HG02981 (cell line): ENCODE measurements at regions not wholly inside any gene's neighbourhood (a gene's known extent, or its start where the extent isn't known, plus 50 kb on each side); places are given as distances from the start of the nearest gene placed in this dataset.
A peak's percentile ranks its signal among the peaks of the same experiment; 100 is the strongest.

Source experiments
- ATAC-seq: cut with Tn5 transposase; IDR thresholded peaks from one replicate; pipeline ENCODE4 v1.9.1; 2021; ENCODE audit warnings: mild to moderate bottlenecking, moderate library complexity; ENCODE audit not compliant: unreplicated experiment

DNA sequence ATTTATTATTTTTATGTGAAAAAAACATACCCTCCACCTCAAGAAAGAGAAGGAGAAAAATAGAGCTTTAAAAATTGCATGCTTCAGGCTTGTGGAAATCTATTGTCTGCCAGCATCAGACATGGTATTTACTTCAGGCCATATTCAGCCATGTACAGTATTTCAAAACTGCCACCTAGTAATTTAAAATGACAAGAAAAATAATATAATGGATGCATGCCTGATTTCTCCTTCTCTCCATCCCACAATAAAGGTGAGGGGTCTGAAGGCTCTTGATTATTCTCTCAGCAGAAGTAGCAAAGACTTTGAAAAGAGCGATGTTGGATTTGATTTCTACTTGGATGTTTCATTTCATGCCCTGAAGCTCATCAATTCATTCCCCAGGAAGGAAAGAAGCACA, 250.7 kb downstream of the TBC1D4 start:
- ATAC-seq, result no peak

DNA sequence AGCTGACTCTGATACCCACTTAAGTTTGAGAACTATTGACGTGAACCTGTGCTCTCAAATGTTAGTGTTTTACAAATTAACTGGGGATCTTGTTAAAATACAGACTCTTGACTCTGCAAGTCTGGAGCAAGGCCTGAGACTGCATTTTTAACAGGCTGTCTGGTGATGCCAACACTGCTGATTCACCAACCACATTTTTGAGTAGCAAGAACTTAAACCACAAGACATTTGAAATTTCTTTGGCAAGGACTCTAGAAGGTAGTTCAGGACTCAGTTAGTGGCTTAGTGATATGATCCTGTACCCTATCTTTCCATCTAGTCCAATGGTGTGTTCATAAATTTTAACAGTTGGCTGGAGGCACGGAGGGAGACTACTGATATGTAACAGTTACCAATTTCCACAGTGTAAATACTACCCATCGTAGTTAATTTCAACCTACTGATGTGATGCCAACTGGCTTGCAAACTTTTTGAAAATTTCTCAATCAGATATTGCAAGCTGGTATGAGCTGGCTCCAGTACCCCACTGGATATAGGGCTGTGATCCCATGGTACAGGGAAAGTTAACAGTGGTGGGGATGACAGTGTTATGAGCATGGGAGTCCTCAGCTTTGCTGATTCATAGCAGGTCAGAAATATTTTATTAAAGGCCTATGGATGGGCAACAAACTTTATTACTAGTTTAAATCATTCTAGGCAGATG, 255.1 kb downstream of the TBC1D4 start:
- no peak for ATAC-seq

DNA sequence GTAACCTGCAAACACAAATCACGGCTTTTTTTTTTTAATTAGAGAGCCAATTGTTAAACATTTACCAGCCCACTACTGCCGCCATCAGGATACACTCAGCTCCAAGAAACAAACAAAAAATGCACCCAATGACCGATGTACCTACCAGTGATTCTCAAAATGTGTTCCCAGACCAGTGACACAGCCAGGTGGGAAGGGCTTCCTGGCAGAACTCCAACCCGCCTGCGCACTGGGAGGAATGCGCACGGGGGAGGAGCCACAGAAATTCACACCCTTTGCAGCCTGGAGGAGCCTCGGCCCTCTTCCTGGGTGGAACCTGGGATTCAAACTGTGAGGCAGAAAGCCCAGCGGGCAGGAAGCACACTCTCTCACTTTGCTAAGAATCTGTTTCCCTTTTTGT, 255.9 kb downstream of the TBC1D4 start:
- no peak for ATAC-seq

DNA sequence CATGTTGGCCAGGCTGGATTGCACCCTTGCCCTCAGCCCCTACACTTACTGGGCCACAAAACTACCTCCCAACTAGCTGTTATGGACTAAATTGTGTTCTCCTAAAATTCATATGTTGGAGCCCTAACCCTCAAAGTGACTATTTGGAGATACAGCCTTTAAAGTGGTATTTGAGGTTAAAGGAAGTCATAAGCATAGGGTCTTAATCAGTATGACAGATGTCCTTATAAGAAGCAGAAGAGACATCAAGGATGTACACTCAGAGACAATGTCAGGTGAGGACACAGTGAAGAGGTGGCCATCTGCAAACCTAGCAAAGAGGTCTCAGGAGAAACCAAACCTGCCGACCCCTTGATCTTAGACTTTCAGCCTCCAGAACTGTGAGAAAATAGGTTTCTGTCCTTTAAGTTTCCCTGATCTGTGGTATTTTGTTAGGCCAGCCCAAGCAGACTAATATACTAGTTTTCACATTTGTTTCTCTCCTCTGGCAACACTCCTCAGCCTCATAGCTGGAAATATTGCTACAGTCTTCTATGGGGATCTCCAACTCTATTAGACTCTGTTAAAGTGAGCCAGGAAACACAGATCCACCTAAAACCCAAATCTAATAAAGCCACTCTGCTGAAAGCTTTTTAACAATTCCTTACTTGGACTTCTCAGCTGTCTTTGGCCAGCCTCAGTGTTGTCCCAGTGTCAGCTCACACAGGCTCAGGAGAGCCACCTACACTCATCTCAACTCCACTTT, 256.5 kb downstream of the TBC1D4 start:
- ATAC-seq, result no peak

DNA sequence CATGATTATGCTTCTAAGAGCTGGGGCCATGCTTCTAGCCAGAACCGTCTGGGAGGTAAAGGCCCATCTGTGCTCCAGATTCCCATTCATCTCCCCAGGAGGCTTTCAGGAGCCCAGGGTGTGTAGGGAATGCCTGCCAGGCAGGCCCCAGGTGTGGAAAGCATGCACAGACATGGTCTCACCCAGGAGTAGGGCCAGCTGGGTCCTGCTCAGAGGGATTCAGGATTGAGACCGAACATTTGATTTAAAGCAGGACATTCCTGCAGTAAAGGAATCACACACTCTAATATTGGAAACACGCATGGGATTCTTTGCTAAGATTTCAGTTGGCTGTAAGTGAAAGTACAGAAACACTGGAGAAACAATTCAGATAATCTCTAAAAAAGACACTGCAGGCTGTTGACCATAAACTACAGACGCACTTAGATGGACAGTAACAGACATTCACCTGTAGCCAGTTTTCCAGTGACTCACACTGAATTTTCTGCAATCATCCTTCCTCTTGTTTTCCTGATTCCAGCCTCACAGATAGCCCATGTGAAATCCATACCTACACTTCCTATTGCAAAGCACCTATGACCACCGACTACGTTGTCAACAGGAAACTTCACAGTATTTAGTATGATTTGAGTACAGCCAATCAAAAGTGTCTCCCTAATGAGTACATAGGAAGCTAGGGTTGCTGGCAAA, 257.8 kb downstream of the TBC1D4 start:
- no peak for ATAC-seq

DNA sequence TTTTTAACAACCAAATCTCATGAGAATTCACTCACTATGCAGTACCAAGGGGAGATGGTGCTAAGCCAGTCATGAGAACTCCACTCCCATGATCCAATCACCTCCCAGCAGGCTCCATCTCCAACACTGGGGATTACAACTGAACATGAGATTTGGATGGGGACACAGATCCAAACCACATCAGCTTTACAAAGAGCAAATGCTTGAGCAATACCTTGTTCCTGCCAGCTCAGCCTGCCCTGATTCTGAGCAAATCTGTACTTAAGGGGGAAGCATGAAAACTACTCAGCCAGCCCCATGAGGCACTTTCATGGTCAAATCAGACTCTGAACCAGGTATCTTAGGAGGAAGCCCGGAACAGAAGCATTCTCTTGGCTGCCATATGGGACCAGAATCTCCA, 259.9 kb downstream of the TBC1D4 start:
- no peak for ATAC-seq

DNA sequence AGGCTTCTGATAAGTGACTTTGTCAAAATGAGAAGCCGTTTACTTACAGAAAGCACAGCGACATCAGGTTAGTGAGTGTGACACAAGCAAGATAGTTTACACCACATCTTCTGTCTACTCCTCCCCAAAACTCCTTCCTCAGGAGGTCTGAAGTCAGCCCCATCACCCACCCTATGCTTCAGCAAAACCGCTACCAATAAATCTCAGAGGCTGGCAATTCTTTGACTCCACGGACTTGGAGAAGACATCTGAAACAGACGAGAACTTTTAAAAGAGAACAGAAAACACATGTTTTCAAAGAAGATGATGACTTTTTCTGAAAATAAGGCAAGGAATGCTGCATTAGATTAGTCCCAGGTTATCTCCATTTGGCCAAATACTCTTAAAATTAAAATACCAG, 261.1 kb downstream of the TBC1D4 start:
- ATAC-seq, result no peak

DNA sequence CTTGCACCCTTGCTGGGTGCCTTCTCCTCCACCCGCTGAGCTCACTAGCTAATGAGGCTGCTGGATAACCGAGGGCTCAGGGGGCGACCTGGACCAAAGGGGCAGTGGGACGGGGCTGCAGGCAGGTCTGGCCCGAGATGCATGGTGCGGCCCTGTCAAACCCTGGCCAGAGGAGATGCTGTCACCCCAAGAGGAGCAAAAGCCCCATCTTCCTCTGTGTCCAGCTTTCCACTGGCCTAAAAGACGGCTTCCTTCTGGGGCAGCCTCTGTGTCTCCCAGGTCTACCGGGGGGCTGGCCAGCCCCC, 261.8 kb downstream of the TBC1D4 start:
- no peak for ATAC-seq

DNA sequence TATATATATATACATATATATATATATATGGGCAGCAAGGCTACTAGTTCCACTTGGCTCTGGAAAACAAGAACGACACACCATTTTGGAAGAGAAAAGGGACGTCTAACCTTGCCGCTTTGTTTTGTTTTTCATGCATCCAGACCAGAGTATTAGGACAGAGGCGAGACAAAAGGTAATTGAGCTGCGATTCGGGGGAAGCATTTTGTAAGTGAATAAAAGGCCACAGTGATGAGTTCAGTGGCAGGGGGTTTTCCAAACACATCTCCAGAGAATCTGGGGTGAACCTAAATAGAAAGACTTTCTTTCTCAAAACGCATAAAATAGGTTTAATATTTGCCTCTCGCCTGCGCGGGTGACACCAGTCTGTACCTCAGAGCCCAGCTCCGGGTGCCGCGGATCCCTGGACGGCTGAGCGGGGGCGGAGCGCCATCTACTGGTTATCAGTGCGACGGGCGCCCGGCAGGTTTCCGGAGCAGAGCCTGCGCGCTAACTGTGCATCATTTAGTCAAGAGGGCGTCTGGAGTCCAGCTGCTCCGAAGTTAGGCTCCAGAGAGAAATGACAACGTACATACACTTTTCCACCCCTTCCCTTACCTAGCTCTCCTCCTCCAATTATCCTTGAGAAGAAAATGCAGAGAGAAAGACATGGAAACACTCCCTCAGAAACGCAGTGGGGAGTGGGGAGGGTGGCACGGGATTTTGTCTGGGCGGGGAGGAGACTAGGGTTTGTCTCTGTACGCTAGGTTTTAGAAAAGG, 262.3 kb downstream of the TBC1D4 start:
- ATAC-seq, result peak; percentile 98

DNA sequence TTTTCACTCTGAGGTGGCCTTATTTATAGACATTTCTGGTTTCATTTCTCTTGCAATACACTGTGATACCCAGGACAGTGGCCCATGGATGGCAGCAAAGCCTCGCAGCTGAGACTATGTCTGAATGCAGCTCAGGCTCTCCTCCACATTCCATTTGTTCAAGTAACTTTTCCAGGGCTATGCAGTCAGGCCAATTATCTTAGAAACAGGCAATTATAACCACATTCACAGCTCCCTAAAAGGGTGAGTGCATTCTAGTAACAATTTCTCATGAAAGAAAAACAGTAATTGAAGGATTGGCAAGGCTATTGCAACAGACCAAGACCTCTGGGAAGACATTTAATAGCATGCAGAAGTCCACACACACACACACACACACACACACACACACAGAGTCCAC, 264.0 kb downstream of the TBC1D4 start:
- ATAC-seq, result no peak

DNA sequence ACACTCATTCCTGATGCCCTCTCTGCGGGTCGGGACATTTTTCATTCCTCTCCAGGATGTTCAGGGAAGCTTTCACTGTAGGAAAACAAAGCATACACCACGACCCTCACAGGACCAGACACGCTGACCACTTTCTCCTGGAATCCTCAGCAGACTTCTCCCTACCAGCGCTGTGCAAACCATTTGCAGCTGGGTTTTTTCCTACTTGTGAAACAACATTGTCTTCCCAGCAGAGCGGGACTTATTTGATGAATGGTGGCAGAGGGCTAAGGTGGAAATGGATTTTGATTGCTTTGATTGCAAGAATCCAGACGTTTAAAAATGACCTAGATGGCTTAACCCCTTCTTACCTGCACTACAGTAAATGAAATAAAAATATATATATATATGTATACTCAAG, 265.9 kb downstream of the TBC1D4 start:
- no peak for ATAC-seq

DNA sequence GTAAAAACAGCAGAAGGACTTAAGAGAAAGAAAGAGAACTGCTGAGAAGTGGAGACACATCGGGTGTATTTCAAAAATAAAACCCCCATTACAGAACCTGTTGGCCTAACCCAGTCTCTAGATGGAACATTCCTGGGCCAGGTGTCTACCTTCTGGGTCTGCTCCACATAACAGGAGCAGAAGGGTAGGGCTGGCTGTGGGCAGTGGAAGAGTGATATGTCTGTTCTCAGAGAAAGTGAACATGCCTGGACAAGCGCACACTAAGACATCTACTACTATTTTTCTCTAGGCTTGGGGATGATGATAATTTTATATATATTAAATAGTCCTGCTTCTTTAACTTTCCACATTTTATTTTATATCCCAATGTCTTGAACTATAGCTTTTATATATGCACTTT, 267.1 kb downstream of the TBC1D4 start:
- ATAC-seq, result no peak

DNA sequence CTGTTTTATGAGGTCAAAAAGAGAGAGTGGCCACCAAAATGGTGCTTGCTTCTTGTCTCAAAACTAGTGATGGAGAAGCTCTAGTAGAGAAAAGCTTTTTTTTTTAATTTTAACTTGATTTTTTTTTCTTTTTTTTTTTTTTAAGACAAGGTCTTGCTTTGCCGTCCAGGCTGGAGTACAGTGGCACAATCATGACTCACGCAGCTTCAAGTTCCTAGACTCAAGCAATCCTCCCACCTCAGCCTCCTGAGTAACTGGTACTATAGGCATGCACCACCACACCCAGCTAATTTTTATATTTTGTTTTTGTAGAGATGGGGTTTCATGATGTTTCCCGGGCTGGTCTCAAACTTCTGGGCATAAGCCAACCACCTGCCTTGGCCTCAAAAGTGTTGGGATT, 279.0 kb downstream of the TBC1D4 start:
- no peak for ATAC-seq

DNA sequence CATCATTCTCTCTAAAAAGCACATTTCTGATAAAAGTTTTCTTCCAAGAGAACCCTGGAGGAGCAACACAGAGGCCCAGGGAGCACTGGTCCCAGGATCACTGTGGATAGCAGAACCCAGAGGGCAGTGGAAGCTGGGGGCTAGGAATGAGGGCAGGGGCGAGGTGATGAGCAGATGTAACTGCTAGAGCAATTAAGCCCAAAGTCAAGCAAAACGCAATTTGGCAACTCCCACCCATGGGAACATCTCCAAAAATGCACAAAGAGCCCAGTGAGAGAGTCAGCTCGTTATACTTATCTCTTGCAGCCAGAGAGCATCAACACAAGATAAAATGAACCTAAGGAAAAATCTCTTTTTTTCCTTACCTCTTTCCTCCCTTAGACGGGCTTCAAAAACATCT, 284.2 kb downstream of the TBC1D4 start:
- no peak for ATAC-seq

DNA sequence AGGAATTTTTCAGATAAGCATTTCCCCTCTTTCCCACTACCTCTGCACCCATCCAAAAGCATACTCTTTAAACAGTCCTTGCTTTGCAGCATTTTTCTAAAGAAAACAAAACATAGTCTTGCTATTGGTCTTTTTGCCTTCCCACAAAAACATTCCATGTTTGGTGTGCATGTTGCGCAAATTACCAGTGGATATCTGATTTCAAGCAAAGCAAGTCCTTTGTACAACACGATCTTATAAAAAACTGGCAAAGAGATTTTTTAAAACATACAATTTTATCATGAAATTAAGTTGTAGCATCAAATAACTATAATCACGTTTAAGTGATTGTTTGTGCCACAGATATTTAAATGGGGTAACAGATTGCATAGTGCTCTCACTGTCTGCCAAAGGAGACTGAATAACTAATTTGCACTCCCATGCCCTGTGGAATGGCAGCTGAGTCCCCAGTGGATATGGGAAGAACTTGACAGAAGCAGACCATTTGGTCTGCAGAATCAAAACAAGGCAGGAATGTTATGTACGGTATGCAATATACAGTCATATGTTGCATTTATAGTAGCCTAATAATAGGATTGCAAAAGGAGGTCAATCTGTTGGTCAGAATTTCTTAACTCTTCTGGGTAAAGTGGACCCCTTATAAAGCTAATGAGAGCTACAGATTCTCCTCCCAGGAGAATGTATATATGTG, 285.7 kb downstream of the TBC1D4 start:
- no peak for ATAC-seq

DNA sequence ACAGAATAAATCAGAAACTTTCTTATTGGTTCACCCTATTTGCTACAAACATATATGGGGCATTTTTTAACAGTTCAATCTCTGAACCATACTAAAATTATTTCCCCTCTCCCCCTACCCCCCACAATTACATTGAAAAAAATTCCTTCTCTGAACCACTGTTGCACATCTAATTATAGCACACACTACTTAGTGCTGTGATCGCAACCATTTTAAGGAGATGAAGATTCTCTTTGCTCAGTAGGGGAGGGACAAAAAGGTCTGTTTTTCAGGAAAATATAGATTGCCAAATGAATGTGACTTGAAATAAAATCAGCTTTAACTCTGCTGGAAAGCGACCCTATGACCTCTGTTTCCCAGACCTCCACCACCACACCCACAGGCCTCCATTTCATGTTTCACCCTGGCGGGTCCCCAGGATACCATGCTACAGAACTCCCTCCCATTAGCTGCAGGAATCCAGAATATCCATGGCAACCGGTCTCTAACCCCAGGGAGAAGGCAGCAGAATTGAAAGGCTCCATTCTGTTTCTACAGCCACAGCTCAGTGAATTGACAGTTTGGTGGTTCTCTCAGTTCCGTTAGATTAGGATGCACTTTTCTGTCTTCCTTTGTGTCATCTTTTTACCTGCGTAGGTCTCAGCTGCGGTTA, 286.3 kb downstream of the TBC1D4 start:
- no peak for ATAC-seq

DNA sequence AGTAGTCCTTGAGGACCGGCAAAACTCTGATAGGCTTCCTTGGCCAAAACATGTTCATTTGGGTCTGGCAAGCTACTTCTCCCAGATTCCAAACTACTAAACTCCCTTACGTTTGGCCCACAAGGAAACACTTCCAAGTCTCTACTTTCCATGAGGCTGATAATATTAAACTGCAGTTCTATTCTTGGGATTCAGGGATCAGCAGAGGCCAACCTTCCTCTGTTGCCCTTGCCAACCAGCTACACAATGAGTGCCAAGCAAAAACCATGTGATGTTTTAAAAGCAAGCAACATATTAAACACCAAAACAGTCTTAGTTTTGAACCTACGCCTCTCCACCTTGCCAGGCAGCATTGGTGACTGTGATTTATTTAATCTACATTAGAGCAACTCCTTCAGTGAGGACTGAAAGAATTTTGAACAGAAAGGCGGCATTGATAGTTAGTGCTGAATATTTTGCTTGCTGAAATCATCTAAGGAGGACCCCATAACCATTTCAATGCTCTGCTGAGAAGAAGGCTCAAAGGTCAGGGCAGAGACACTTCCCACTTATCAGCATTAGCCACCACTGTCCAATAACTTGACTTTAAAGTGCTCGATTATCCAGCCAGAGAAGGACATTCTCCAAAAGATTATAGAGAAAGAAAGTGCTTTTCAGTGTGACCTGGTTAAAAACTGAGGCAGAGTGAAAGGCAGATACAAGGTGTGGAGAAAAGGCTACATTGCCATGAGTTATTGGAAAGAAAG, 287.1 kb downstream of the TBC1D4 start:
- no peak for ATAC-seq

DNA sequence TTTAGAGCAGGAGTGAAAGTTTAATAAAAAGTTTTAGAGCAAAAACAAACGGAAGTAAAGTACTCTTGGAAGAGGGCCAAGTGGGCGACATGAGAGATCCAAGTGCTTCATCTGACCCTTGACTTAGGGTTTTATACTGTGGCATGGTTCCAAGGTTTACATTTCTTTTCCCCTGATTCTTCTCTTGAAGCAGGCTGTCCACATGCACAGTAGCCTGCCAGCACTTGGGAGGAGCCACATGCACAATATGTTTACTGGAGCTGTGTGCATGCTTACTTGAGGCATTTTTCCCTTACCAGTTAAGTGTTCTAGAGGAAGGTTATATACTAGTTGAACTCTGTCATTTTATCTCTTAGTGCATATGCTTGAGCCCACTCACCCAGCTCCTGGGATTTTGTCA, 295.6 kb downstream of the TBC1D4 start:
- ATAC-seq, result no peak

DNA sequence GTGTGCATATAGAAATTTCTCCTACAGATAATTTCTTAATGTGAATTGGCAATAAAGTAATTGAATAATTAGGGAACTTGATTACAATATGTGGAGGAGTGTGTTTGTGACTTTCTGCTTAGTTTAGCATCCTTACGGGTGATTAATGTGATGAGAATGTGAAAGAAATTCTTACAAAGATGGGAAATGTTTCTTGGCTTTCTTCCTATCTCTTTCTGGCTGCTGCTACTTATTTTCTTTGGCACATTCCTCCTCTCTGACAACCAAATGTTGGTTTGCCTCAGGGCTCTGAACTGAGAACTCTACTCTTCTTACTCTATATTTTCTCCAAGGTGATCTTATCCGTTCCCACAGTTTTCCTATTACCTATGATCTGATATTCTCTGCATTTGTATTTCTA, 300.1 kb downstream of the TBC1D4 start:
- ATAC-seq, result no peak
